Body of pancreas (tissue), 4 donors: ENCODE measurements at regions not wholly inside any gene's neighbourhood (a gene's known extent, or its start where the extent isn't known, plus 50 kb on each side); places are given as distances from the start of the nearest gene placed in this dataset.

Source experiments
- POLR2A ChIP-seq, 3 donors: fragments of 450-650 bp; IDR thresholded peaks; one replicate each; pipeline ENCODE4 v1.6.1; 2016; ENCODE audit warnings: antibody characterized with exemption in 3 of 3, mild to moderate bottlenecking in 2 of 3
- TF ChIP-seq, protein P1 (sequence below), 7 experiments: fragments of 450-650 bp in 4 of 7; fragments of 200-600 bp in 3 of 7; sonication (generic) in 3 of 7; IDR thresholded peaks; one replicate each; pipeline ENCODE4 v1.5.1; 2016 to 2019; ENCODE audit warnings: antibody characterized with exemption in 7 of 7

DNA sequence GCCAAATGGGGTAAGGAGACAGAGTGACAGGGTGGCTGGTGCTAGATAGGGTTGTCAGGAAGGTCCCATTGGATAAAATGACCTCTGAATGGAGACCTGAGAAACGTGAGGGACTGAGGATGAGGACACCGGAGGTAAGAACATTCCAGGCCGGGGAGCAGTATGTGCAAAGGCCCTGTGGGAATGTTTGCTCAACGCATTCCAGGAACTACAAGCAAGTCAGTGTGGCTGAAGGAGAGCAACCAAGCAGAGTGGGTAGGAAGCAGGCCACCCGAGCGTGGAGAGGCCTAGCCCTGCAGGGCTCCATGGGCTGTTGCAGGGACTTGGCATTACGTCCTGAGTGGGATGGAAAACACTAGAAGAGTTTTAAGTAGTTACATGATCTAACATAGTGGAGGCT is 185.6 kb downstream of the ZBTB18 start:
- TF ChIP-seq, protein P1, sequence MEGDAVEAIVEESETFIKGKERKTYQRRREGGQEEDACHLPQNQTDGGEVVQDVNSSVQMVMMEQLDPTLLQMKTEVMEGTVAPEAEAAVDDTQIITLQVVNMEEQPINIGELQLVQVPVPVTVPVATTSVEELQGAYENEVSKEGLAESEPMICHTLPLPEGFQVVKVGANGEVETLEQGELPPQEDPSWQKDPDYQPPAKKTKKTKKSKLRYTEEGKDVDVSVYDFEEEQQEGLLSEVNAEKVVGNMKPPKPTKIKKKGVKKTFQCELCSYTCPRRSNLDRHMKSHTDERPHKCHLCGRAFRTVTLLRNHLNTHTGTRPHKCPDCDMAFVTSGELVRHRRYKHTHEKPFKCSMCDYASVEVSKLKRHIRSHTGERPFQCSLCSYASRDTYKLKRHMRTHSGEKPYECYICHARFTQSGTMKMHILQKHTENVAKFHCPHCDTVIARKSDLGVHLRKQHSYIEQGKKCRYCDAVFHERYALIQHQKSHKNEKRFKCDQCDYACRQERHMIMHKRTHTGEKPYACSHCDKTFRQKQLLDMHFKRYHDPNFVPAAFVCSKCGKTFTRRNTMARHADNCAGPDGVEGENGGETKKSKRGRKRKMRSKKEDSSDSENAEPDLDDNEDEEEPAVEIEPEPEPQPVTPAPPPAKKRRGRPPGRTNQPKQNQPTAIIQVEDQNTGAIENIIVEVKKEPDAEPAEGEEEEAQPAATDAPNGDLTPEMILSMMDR (IDR thresholded peaks at IDR 0.05): no peak
- TF ChIP-seq POLR2A (IDR thresholded peaks at IDR 0.05): no peak
